HEK293 (cell line): ENCODE measurements at regions not wholly inside any gene's neighbourhood (a gene's known extent, or its start where the extent isn't known, plus 50 kb on each side); places are given as distances from the start of the nearest gene placed in this dataset.

Experiments
- CTCF ChIP-seq: fragments of 450-650 bp; formaldehyde crosslinking; IDR thresholded peaks from 2 replicates; pipeline ENCODE4 v1.5.1; 2016; ENCODE audit warnings: missing biosample characterization, missing genetic modification characterization
- ZNF2 ChIP-seq: fragments of 450-650 bp; formaldehyde crosslinking; IDR thresholded peaks from 2 replicates; pipeline ENCODE4 v1.5.1; 2016; ENCODE audit warnings: missing biosample characterization, missing genetic modification characterization
- ZNF792 ChIP-seq: fragments of 450-650 bp; formaldehyde crosslinking; IDR thresholded peaks from 2 replicates; pipeline ENCODE4 v1.5.1; 2016; ENCODE audit warnings: missing biosample characterization, missing genetic modification characterization

- TF ChIP-seq CTCF (no peak), ZNF2 (tag by site-specific recombination) (no peak), ZNF792 (no peak)
Observed at GRCh38 chr5:166991601-166992000, 1299.8 kb upstream of the WWC1 start.
